ENCODE measurements at regions not wholly inside any gene's neighbourhood (a gene's known extent, or its start where the extent isn't known, plus 50 kb on each side); places are given as distances from the start of the nearest gene placed in this dataset.

DNA sequence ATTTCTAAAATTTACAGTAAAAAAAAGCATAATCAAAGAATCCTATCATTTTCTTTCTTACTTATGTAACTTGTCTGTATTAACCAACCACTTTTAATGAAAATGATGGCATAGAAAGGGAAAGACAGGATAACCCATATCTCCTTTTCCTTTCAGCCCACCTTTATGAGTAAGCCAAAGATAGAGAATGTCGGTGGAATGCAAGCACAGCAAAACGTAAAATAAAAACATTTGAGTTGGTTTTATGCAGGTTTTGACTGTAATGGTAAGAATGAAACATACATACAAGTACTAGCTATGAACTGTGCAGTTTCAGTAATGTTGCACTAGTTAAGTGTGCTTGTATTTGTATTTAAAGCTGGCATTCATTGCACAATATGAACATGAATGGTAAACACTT is 360.3 kb downstream of the FOXG1 start:
- H3K4me3 ChIP-seq (ENCODE audit: insufficient read depth, low read depth, low read length), result no peak overlapping the region
- no peaks in the 10 kb centered on the region for H3K27me3 ChIP-seq (ENCODE audit: control insufficient read depth, insufficient read depth, low read length, poor library complexity, severe bottlenecking)
- no peaks in the 10 kb centered on the region for H3K36me3 ChIP-seq (ENCODE audit: control insufficient read depth, insufficient read depth, low read length)
- no peaks in the 10 kb centered on the region for H3K4me1 ChIP-seq (ENCODE audit: control insufficient read depth, insufficient read depth, low read length)
- H3K9me3 ChIP-seq (ENCODE audit: control insufficient read depth, low read length), result no peaks in the 10 kb centered on the region
- WGBS, 2 experiments, result 98 to 100% methylated on average over 2 of the region's 2 CpGs
- no peak overlapping the region for H3K27ac ChIP-seq (ENCODE audit: insufficient read depth, low read depth, low read length, poor library complexity, severe bottlenecking)

DNA sequence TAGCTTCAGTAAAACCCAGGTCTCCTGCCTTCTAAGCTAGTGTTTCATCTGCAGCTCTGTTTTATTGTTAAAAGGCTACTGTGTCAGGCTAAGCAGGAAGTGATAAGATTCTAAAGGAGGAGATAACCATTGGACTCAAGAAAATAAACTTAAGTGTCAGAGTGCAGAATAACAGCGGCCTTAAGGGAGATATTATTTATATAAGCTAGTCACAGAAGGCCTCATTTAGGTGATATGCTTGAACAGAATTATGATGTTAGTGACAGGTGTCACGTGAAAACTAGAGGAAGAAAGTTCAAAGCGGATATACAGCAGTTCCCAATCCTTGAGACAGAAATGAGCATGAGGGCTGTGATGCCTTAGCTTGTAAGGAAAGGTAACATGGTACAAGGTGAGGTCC is 373.4 kb downstream of the FOXG1 start:
- Histone ChIP-seq H3K9me3 (ENCODE audit: control insufficient read depth, low read length) (no peaks in the 10 kb centered on the region), H3K4me1 (ENCODE audit: control insufficient read depth, insufficient read depth, low read length) (no peaks in the 10 kb centered on the region), H3K4me3 (ENCODE audit: insufficient read depth, low read depth, low read length) (no peak overlapping the region), H3K27ac (ENCODE audit: insufficient read depth, low read depth, low read length, poor library complexity, severe bottlenecking) (no peak overlapping the region), H3K27me3 (ENCODE audit: control insufficient read depth, insufficient read depth, low read length, poor library complexity, severe bottlenecking) (no peaks in the 10 kb centered on the region), H3K36me3 (ENCODE audit: control insufficient read depth, insufficient read depth, low read length) (no peaks in the 10 kb centered on the region)
- WGBS, 2 experiments, result 93 to 95% methylated on average over 3 of the region's 3 CpGs

DNA sequence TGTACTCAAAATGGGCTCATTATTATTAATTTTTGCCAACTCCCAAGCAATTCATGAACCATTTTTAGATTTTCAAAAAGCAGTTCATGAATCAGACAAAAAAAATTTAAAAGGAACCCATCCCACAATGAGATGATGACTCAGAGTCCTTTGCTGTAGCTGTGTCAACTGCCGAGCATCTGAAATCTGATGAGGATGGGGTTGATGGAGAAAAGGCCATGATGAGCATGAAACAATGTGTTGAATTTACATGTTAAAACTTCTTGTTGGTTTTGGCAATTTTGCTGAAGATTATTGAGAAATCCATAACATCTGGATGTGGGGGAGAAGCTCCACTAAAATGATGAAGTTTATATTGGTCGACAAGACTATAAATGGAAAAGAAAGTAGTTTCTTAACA is 378.0 kb downstream of the FOXG1 start:
- Histone ChIP-seq H3K36me3 (ENCODE audit: control insufficient read depth, insufficient read depth, low read length) (no peaks in the 10 kb centered on the region), H3K4me1 (ENCODE audit: control insufficient read depth, insufficient read depth, low read length) (no peaks in the 10 kb centered on the region), H3K27me3 (ENCODE audit: control insufficient read depth, insufficient read depth, low read length, poor library complexity, severe bottlenecking) (no peaks in the 10 kb centered on the region), H3K27ac (ENCODE audit: insufficient read depth, low read depth, low read length, poor library complexity, severe bottlenecking) (no peak overlapping the region), H3K4me3 (ENCODE audit: insufficient read depth, low read depth, low read length) (no peak overlapping the region), H3K9me3 (ENCODE audit: control insufficient read depth, low read length) (no peaks in the 10 kb centered on the region)
- 95 to 96% methylated on average over 1 of the region's 2 CpGs for WGBS, 2 experiments

DNA sequence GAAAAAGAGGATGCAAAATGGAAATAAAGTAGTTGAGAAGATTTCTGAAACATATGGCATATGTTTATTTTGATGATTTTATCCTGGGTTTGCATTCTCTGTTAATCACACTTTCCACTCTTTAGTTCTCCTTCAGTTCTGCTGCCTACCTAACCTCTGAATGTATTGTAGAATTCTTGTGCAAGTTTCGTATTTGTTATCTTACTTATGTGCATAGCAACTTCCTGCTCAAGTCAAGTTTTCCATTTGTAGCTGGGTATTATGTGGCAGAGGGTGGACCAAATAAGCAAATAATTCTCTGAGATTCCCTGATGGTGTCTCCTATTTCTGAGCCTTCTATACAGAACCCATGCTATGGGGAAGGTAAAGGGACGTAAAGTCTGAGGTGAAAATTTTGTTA is 381.6 kb downstream of the FOXG1 start:
- WGBS, 2 experiments, result 88% methylated on average over 1 of the region's 2 CpGs; no CpG with 5 or more reads in 1 of the 2 experiments

DNA sequence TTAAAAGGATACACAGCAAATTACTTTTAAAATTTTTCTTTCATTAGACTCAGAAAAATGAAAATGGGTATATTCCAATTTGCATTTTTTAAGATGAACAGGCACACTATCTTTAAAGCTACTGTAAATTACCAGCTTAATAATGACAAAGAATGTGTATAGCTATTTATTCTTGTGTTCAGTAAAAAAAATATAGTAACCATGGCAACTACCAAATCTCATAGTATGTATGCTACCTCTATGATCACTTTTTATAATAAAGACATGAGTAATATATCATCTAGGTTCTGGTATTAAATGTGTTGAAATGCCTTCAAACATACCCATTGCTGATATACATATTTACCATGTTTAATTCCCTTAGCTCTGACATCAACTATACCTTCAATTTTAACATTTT is 383.2 kb downstream of the FOXG1 start:
- Histone ChIP-seq H3K4me3 (ENCODE audit: insufficient read depth, low read depth, low read length) (no peak overlapping the region), H3K27me3 (ENCODE audit: control insufficient read depth, insufficient read depth, low read length, poor library complexity, severe bottlenecking) (no peaks in the 10 kb centered on the region), H3K27ac (ENCODE audit: insufficient read depth, low read depth, low read length, poor library complexity, severe bottlenecking) (no peak overlapping the region), H3K9me3 (ENCODE audit: control insufficient read depth, low read length) (no peaks in the 10 kb centered on the region), H3K36me3 (ENCODE audit: control insufficient read depth, insufficient read depth, low read length) (no peaks in the 10 kb centered on the region), H3K4me1 (ENCODE audit: control insufficient read depth, insufficient read depth, low read length) (no peaks in the 10 kb centered on the region)

More for the DNA sequence above, 381.6 kb downstream of the FOXG1 start:
- Histone ChIP-seq H3K4me3 (ENCODE audit: insufficient read depth, low read depth, low read length) (no peak overlapping the region), H3K36me3 (ENCODE audit: control insufficient read depth, insufficient read depth, low read length) (no peaks in the 10 kb centered on the region), H3K9me3 (ENCODE audit: control insufficient read depth, low read length) (no peaks in the 10 kb centered on the region), H3K4me1 (ENCODE audit: control insufficient read depth, insufficient read depth, low read length) (no peaks in the 10 kb centered on the region), H3K27ac (ENCODE audit: insufficient read depth, low read depth, low read length, poor library complexity, severe bottlenecking) (no peak overlapping the region), H3K27me3 (ENCODE audit: control insufficient read depth, insufficient read depth, low read length, poor library complexity, severe bottlenecking) (no peaks in the 10 kb centered on the region)

DNA sequence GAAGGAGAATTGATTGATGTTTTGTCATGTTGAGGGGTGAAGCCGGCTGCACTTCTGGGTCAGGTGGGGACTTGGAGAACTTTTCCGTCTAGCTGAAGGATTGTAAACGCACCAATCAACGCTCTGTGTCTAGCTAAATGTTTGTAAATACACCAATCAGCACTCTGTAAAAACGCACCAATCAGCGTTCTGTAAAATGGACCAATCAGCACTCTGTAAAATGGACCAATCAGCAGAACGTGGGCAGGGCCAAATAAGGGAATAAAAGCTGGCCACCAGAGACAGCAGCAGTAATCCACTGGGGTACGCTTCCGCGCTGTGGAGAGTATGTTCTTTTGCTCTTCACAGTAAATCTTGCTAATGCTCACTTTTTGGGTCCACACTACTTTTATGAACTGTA is 384.1 kb downstream of the FOXG1 start:
- 92 to 95% methylated on average over 10 of the region's 10 CpGs for WGBS, 2 experiments
- Histone ChIP-seq H3K4me3 (ENCODE audit: insufficient read depth, low read depth, low read length) (no peak overlapping the region), H3K36me3 (ENCODE audit: control insufficient read depth, insufficient read depth, low read length) (no peaks in the 10 kb centered on the region), H3K27ac (ENCODE audit: insufficient read depth, low read depth, low read length, poor library complexity, severe bottlenecking) (no peak overlapping the region), H3K4me1 (ENCODE audit: control insufficient read depth, insufficient read depth, low read length) (no peaks in the 10 kb centered on the region), H3K27me3 (ENCODE audit: control insufficient read depth, insufficient read depth, low read length, poor library complexity, severe bottlenecking) (no peaks in the 10 kb centered on the region), H3K9me3 (ENCODE audit: control insufficient read depth, low read length) (no peaks in the 10 kb centered on the region)

DNA sequence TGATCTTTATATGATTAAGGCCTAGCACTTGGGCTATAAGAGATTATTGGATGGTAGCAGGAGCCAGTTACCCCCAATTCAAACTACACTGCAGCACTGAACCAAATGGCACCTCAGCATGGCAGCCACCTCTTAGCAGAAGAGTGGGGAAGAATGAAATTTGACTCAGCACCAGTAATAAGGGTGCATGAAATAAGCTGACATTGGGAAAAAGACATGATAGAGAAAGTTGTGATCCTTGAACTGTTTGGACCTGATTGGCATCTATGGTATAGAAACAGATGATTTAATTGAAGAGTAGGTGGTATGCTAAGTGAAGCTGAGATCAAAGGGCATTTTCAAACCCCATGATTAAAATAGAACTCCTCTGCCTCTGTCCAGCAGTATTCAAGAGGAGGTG is 389.5 kb downstream of the FOXG1 start:
- Histone ChIP-seq H3K27me3 (ENCODE audit: control insufficient read depth, insufficient read depth, low read length, poor library complexity, severe bottlenecking) (no peaks in the 10 kb centered on the region), H3K36me3 (ENCODE audit: control insufficient read depth, insufficient read depth, low read length) (no peaks in the 10 kb centered on the region), H3K4me1 (ENCODE audit: control insufficient read depth, insufficient read depth, low read length) (no peaks in the 10 kb centered on the region), H3K4me3 (ENCODE audit: insufficient read depth, low read depth, low read length) (no peak overlapping the region), H3K9me3 (ENCODE audit: control insufficient read depth, low read length) (no peaks in the 10 kb centered on the region), H3K27ac (ENCODE audit: insufficient read depth, low read depth, low read length, poor library complexity, severe bottlenecking) (no peak overlapping the region)

DNA sequence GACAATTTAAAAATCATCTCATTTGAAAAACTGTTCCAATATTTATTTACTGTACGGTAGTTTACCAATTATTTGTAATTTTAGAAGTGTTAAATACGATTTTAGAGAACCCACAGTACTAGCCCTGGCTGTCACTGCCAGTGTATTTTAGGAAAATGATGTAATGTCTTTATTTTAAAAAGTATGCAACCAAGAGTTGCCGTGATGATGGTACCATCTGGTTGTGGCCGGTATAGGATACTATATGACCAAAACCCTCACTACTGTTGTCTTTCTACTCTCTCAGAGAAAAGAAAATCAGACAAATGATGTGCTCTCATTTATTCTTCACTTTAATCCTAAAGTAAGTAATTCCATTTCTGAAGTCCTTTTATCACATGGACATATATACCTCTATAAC is 395.0 kb downstream of the FOXG1 start:
- Histone ChIP-seq H3K27ac (ENCODE audit: insufficient read depth, low read depth, low read length, poor library complexity, severe bottlenecking) (no peak overlapping the region), H3K9me3 (ENCODE audit: control insufficient read depth, low read length) (no peaks in the 10 kb centered on the region), H3K36me3 (ENCODE audit: control insufficient read depth, insufficient read depth, low read length) (no peaks in the 10 kb centered on the region), H3K27me3 (ENCODE audit: control insufficient read depth, insufficient read depth, low read length, poor library complexity, severe bottlenecking) (no peaks in the 10 kb centered on the region), H3K4me3 (ENCODE audit: insufficient read depth, low read depth, low read length) (no peak overlapping the region), H3K4me1 (ENCODE audit: control insufficient read depth, insufficient read depth, low read length) (no peaks in the 10 kb centered on the region)
- WGBS, 2 experiments, result 94 to 95% methylated on average over 3 of the region's 4 CpGs

DNA sequence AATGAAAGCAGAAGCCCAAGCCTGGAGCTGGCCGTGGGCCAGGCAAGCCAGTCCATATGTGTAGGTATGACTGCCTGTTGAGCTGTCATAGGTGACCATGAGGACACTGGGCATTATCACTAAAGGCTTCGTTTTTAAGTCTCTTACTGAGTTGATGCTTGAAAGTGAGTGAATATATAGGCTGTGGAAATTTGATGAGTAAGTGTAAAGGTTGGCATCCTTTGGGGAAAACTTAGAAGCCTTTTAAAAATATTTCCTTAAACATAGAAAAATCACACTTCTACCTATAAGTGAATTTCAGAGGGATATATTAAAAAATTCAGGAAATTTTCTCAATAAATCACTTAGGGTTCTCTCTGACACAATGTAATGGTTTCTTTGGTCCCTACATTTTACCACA is 396.5 kb downstream of the FOXG1 start:
- H3K9me3 ChIP-seq (ENCODE audit: control insufficient read depth, low read length), result no peaks in the 10 kb centered on the region
- H3K4me1 ChIP-seq (ENCODE audit: control insufficient read depth, insufficient read depth, low read length), result no peaks in the 10 kb centered on the region
- H3K36me3 ChIP-seq (ENCODE audit: control insufficient read depth, insufficient read depth, low read length), result no peaks in the 10 kb centered on the region
- no peak overlapping the region for H3K4me3 ChIP-seq (ENCODE audit: insufficient read depth, low read depth, low read length)
- no peaks in the 10 kb centered on the region for H3K27me3 ChIP-seq (ENCODE audit: control insufficient read depth, insufficient read depth, low read length, poor library complexity, severe bottlenecking)
- 84 to 85% methylated on average over 2 of the region's 2 CpGs for WGBS, 2 experiments
- H3K27ac ChIP-seq (ENCODE audit: insufficient read depth, low read depth, low read length, poor library complexity, severe bottlenecking), result no peak overlapping the region

DNA sequence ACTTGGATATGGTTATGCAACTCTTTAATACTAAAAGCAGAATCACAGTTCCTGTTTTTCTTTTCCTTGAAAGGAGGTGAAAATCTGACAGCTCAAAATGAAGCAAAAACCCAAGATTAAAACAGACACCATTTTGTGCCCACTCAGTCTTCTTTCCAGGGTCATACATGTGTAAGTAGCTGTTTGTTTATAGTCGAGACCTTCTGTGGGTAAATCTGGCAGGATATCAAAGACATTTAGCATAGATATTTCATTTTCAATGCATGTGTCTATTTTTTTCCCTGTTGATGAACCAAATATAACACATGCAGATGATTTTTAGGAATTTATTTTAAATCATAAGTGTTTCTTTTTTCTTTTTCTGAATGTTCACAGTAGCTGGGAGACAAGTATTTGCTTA is 398.8 kb downstream of the FOXG1 start:
- Histone ChIP-seq H3K27me3 (ENCODE audit: control insufficient read depth, insufficient read depth, low read length, poor library complexity, severe bottlenecking) (no peaks in the 10 kb centered on the region), H3K36me3 (ENCODE audit: control insufficient read depth, insufficient read depth, low read length) (no peaks in the 10 kb centered on the region), H3K27ac (ENCODE audit: insufficient read depth, low read depth, low read length, poor library complexity, severe bottlenecking) (no peak overlapping the region), H3K4me1 (ENCODE audit: control insufficient read depth, insufficient read depth, low read length) (no peaks in the 10 kb centered on the region), H3K4me3 (ENCODE audit: insufficient read depth, low read depth, low read length) (no peak overlapping the region), H3K9me3 (ENCODE audit: control insufficient read depth, low read length) (no peaks in the 10 kb centered on the region)
- 100% methylated on average over 1 of the region's 1 CpG; no CpG with 5 or more reads in 1 of the 2 experiments for WGBS, 2 experiments

DNA sequence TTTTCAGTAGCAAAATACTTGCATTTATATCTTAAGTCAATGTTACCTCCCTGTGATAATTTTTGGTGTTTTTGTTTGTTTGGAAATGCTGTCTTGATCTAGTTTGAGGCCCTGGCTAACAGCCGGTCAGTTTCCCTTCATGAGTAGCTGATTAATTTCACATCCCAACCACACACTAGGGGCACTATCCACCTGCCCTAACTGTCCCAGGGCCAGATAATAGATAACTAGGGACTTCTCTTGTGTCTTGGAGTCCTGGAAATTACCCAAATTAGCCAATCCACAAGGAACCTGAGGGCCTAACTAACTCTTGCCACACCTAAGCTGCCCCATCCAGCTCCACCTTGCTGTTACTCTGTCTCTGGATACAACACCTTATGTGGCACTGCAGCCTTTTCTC is 399.9 kb downstream of the FOXG1 start:
- no peaks in the 10 kb centered on the region for H3K4me1 ChIP-seq (ENCODE audit: control insufficient read depth, insufficient read depth, low read length)
- no peaks in the 10 kb centered on the region for H3K36me3 ChIP-seq (ENCODE audit: control insufficient read depth, insufficient read depth, low read length)
- WGBS, 2 experiments, result 79% methylated on average over 1 of the region's 1 CpG; no CpG with 5 or more reads in 1 of the 2 experiments
- H3K9me3 ChIP-seq (ENCODE audit: control insufficient read depth, low read length), result no peaks in the 10 kb centered on the region
- no peak overlapping the region for H3K4me3 ChIP-seq (ENCODE audit: insufficient read depth, low read depth, low read length)
- H3K27ac ChIP-seq (ENCODE audit: insufficient read depth, low read depth, low read length, poor library complexity, severe bottlenecking), result no peak overlapping the region
- H3K27me3 ChIP-seq (ENCODE audit: control insufficient read depth, insufficient read depth, low read length, poor library complexity, severe bottlenecking), result no peaks in the 10 kb centered on the region

Measured in ectodermal cell (in vitro differentiated cells).